ENCODE measurements at regions not wholly inside any gene's neighbourhood (a gene's known extent, or its start where the extent isn't known, plus 50 kb on each side); places are given as distances from the start of the nearest gene placed in this dataset.

- no peak for TF ChIP-seq CREB1 (IDR thresholded peaks at IDR 0.05)
- TF ChIP-seq CTCF (IDR thresholded peaks at IDR 0.05; ENCODE audit: control extremely low read depth in 1 of 3, insufficient read depth in 1 of 3, low read depth in 1 of 3, low read length in 3 of 3): no peak
- no peak for TF ChIP-seq SP4 (IDR thresholded peaks at IDR 0.05; ENCODE audit: low read length)
- TF ChIP-seq POLR2AphosphoS5 (IDR thresholded peaks at IDR 0.05; ENCODE audit: low read depth, low read length): no peak
- TF ChIP-seq EZH2 (IDR thresholded peaks at IDR 0.05; ENCODE audit: low read depth, low read length, severe bottlenecking): no peak
- TF ChIP-seq JUND (IDR thresholded peaks at IDR 0.05; ENCODE audit: low read length): no peak
- TF ChIP-seq SIN3A (conservative IDR thresholded peaks at IDR 0.05 in 1 of 2, IDR thresholded peaks at IDR 0.05 in 1 of 2; ENCODE audit: low read depth in 1 of 2, low read length in 2 of 2): no peak
- no peak for TF ChIP-seq HDAC6 (IDR thresholded peaks at IDR 0.05; ENCODE audit: low read depth, low read length)
- no peak for TF ChIP-seq RXRA (IDR thresholded peaks at IDR 0.05; ENCODE audit: insufficient read depth, low read depth, low read length)
- no peak for TF ChIP-seq SRF (IDR thresholded peaks at IDR 0.05; ENCODE audit: low read depth, low read length)
- no peak for TF ChIP-seq ATF3 (IDR thresholded peaks at IDR 0.05; ENCODE audit: insufficient read depth, low read depth, low read length)
- TF ChIP-seq TBP (IDR thresholded peaks at IDR 0.05; ENCODE audit: low read depth, low read length): no peak
- TF ChIP-seq POLR2A (IDR thresholded peaks at IDR 0.05; ENCODE audit: control extremely low read depth in 1 of 2, low read depth in 2 of 2, low read length in 2 of 2): no peak
Observed at GRCh38 chr18:40708726-40709125, 1246.3 kb upstream of the PIK3C3 start.

Data from H1 (cell line).